Endothelial cell of umbilical vein (primary cell): ENCODE measurements at regions not wholly inside any gene's neighbourhood (a gene's known extent, or its start where the extent isn't known, plus 50 kb on each side); places are given as distances from the start of the nearest gene placed in this dataset.

ENCODE experiments used
- BruUV-seq: library from RNA; stranded (reverse); fragments of 400-500 nt; replicated peaks from 2 replicates; lab custom pipeline; 2021; lab: Mats Ljungman, UMichigan
- CTCF ChIA-PET: fragments of 300-600, 350-600 bp; sonication (Branson Sonifier 250); formaldehyde crosslinking; loops from one replicate; lab custom pipeline; 2021; ENCODE audit warnings: antibody characterized with exemption, inconsistent platforms; lab: Charles Lee
- POLR2A ChIA-PET: fragments of 300-600, 350-600 bp; sonication (Branson Sonifier 250); formaldehyde crosslinking; loops from one replicate; lab custom pipeline; 2021; ENCODE audit warnings: antibody characterized with exemption, inconsistent platforms; lab: Charles Lee
- DNase-seq: peaks from one replicate; pipeline ENCODE4 v3.0.0-alpha.2; 2011; ENCODE audit warnings: low read depth, low spot score
- FAIRE-seq: peaks from 2 replicates; lab custom pipeline; 2011; peaks lifted over from hg19 to GRCh38; lab: Jason Lieb, UNC
- H2AFZ ChIP-seq: 2 replicates; pipeline ENCODE4 v1.6.0; 2012; ENCODE audit warnings: low read depth, low read length, control low read depth, inconsistent platforms
- H3K27ac ChIP-seq: 2 replicates; pipeline ENCODE4 v1.5.1; 2011; ENCODE audit warnings: low read depth, mild to moderate bottlenecking, control low read depth, low read length, moderate library complexity; ENCODE audit not compliant: insufficient read depth
- H3K27me3 ChIP-seq, 2 experiments: 2 replicates each; pipeline versions ENCODE4 v1.6.0 to v1.6.1; 2011; ENCODE audit warnings: low read length in 2 of 2, mixed read lengths in 1 of 2; ENCODE audit not compliant: control insufficient read depth in 2 of 2, insufficient read depth in 2 of 2
- H3K36me3 ChIP-seq, 2 experiments: 2 replicates in 1 of 2; 3 replicates in 1 of 2; pipeline ENCODE4 v1.5.1; 2011; ENCODE audit warnings: low read length in 2 of 2, mild to moderate bottlenecking in 1 of 2, moderate library complexity in 1 of 2; ENCODE audit not compliant: control insufficient read depth in 2 of 2, insufficient read depth in 2 of 2; ENCODE audit errors: extremely low read depth in 1 of 2
- H3K4me1 ChIP-seq: 3 replicates; pipeline ENCODE4 v1.5.1; 2011; ENCODE audit warnings: mild to moderate bottlenecking, low read length; ENCODE audit not compliant: control insufficient read depth, insufficient read depth; ENCODE audit errors: extremely low read depth
- H3K4me2 ChIP-seq: 2 replicates; pipeline ENCODE4 v1.6.1; 2011; ENCODE audit warnings: low read length, control low read depth, mixed read lengths; ENCODE audit not compliant: insufficient read depth
- H3K4me3 ChIP-seq, 3 experiments: fragments of 200-600 bp in 1 of 3; sonication (generic), shearing (Covaris generic) in 1 of 3; replicated peaks in 1 of 3; 2 replicates each; pipeline ENCODE4 v1.5.1; 2011 to 2016; ENCODE audit warnings: control low read depth in 3 of 3, low read length in 3 of 3, mild to moderate bottlenecking in 2 of 3, inconsistent platforms in 1 of 3, low read depth in 1 of 3, moderate library complexity in 1 of 3; ENCODE audit not compliant: insufficient read depth in 1 of 3
- H3K79me2 ChIP-seq: 2 replicates; pipeline ENCODE4 v1.6.0; 2012; ENCODE audit warnings: low read length, inconsistent platforms; ENCODE audit not compliant: control insufficient read depth, insufficient read depth
- H3K9ac ChIP-seq: replicated peaks from 2 replicates; pipeline ENCODE3; 2011; ENCODE audit warnings: low read length, control low read depth; ENCODE audit not compliant: insufficient read depth; ENCODE audit errors: extremely low read depth
- H3K9me1 ChIP-seq: replicated peaks from 3 replicates; pipeline ENCODE4 v1.6.0; 2011; ENCODE audit warnings: mild to moderate bottlenecking, low read length; ENCODE audit not compliant: control insufficient read depth, insufficient read depth; ENCODE audit errors: extremely low read depth
- H3K9me3 ChIP-seq: replicated peaks from 2 replicates; pipeline ENCODE4 v1.5.1; 2012; ENCODE audit warnings: low read length, inconsistent platforms; ENCODE audit not compliant: control insufficient read depth, insufficient read depth
- H4K20me1 ChIP-seq: replicated peaks from 2 replicates; pipeline ENCODE3; 2011; ENCODE audit warnings: mild to moderate bottlenecking, low read length; ENCODE audit not compliant: control insufficient read depth, insufficient read depth; ENCODE audit errors: extremely low read depth
- JUN ChIP-seq: IDR thresholded peaks from 2 replicates; pipeline ENCODE4 v1.6.1; 2011; ENCODE audit warnings: borderline replicate concordance, low read depth; ENCODE audit not compliant: insufficient read length, insufficient read depth
- POLR2AphosphoS5 ChIP-seq: IDR thresholded peaks from 2 replicates; pipeline ENCODE4 v1.6.1; 2012; ENCODE audit warnings: low read depth, mild to moderate bottlenecking, control low read depth, low read length, moderate library complexity; ENCODE audit not compliant: insufficient read depth
- dilution Hi-C: fragments of 300-500 bp; cut with MboI; formaldehyde crosslinking; loops from one replicate; pipeline ENCODE4 v1.15.0; 2019; ENCODE audit warnings: low sequenced_read_pairs; ENCODE audit not compliant: extremely low pct_ligation_motif_present
- intact Hi-C: fragments of 100-400 bp; cut with micrococcal nuclease; formaldehyde crosslinking; loops from one replicate; pipeline ENCODE4 v1.10.0; 2022

- no peak overlapping the region for H3K4me3 ChIP-seq
- H3K79me2 ChIP-seq: no peaks in the 10 kb centered on the region
- H3K36me3 ChIP-seq: no peaks in the 10 kb centered on the region
- H3K9me3 ChIP-seq: no peaks in the 10 kb centered on the region
- BruUV-seq: no TSS peak
- no peaks in the 10 kb centered on the region for H3K27me3 ChIP-seq
- intact Hi-C loops: loop anchor here (5.0 kb wide), 1 partner anchor 849 kb away; no protein-coding TSS in a partner anchor
- ChIA-PET POLR2A (no interaction called here), CTCF (no interaction called here)
- DNase-seq (no peak), FAIRE-seq (no peak)
- H4K20me1 ChIP-seq: no peaks in the 10 kb centered on the region
- TF ChIP-seq POLR2AphosphoS5: no peak
- H3K9ac ChIP-seq: no peak overlapping the region
- no peaks in the 10 kb centered on the region for H3K4me1 ChIP-seq
- no peak overlapping the region for H2AFZ ChIP-seq
- no peak overlapping the region for H3K4me2 ChIP-seq
- no peaks in the 10 kb centered on the region for H3K9me1 ChIP-seq
- dilution Hi-C loops: no loop called here
- no peak overlapping the region for H3K27ac ChIP-seq
Measured at GRCh38 chr2:59303272-59303671, 1062.1 kb upstream of the FANCL start.

DNA sequence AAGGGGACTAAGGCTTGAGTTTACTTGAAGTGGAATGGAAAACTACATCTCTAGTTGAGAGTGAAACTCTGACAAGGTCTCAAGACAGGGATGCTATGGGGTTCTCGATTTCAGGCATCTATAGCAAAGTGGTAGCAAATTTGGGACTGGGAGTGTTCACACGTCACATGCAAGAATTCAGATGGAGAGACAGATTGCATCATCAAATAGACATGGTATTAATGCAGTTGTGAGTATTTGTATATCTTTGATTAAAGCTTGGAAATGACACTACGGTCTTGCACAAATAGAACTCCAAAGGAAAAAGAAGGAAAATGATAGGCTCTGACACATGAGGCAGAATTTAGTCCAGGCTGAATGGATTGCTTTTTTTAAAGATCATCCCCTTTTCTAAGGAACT is 1061.6 kb upstream of the FANCL start:
- H3K4me1 ChIP-seq: no peaks in the 10 kb centered on the region
- no peaks in the 10 kb centered on the region for H3K36me3 ChIP-seq
- H3K9me1 ChIP-seq: no peaks in the 10 kb centered on the region
- intact Hi-C loops (loop anchor here (5.0 kb wide), 1 partner anchor 850 kb away; no protein-coding TSS in a partner anchor), dilution Hi-C loops (no loop called here)
- no peak overlapping the region for H2AFZ ChIP-seq
- no peak overlapping the region for H3K9ac ChIP-seq
- DNase-seq (no peak), FAIRE-seq (no peak)
- no peaks in the 10 kb centered on the region for H4K20me1 ChIP-seq
- no peaks in the 10 kb centered on the region for H3K27me3 ChIP-seq
- no peaks in the 10 kb centered on the region for H3K9me3 ChIP-seq
- no peaks in the 10 kb centered on the region for H3K79me2 ChIP-seq
- H3K27ac ChIP-seq: no peak overlapping the region
- no peak overlapping the region for H3K4me3 ChIP-seq
- no peak overlapping the region for H3K4me2 ChIP-seq
- TF ChIP-seq JUN: no peak
- CTCF ChIA-PET: no interaction called here
- POLR2A ChIA-PET: no interaction called here
- BruUV-seq: no TSS peak
